HG02884 (cell line): ENCODE measurements at regions not wholly inside any gene's neighbourhood (a gene's known extent, or its start where the extent isn't known, plus 50 kb on each side); places are given as distances from the start of the nearest gene placed in this dataset.

Source experiments
- ATAC-seq: cut with Tn5 transposase; IDR thresholded peaks from one replicate; pipeline ENCODE4 v1.9.1; 2021; ENCODE audit warnings: mild to moderate bottlenecking, moderate library complexity; ENCODE audit not compliant: unreplicated experiment

DNA sequence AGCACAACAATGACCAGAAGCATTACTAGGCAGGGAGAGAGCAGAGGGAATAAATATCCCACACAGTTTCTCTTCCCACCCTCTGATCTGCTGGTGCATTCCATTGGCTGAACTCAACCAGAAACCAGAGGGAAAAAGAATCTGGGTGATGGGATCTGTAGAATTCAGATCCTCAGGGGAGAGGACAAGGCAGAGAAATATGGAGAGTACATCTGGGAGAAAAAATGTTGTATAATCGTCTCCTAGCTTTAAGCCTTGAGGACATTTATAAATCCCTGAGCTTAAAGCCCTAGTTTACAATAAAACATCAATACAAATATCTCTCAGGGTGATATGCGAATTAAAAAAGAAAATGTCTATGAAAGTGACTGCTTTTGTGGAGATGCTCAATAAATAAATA lies 368.1 kb upstream of the MAD2L1 start:
- ATAC-seq, result no peak

DNA sequence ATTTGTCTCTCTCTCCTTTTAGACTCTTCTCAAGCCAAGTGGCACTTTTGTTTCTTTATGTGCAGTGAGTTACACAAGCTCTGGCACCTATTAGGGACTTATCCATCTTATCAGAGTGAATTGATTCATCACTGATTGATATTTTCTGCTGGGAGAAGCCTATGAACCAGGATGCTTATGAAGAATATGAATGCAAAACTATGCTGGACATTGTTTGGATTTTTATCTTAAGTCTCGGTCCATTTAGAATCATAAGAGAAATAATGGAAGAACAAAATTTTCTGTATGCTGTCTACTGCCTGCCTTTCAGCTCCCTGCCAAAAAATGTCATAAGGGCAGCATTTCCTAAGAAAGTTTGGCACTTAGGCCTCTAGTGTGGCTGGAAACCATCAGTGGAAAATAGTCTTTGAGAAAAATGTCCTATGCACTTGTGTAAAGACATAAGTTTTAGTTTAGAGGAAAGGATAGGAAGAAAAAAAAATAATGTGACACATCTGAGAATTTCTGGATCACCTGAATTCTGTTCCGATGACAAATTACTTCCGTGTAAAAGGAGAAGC lies 365.7 kb upstream of the MAD2L1 start:
- no peak for ATAC-seq

DNA sequence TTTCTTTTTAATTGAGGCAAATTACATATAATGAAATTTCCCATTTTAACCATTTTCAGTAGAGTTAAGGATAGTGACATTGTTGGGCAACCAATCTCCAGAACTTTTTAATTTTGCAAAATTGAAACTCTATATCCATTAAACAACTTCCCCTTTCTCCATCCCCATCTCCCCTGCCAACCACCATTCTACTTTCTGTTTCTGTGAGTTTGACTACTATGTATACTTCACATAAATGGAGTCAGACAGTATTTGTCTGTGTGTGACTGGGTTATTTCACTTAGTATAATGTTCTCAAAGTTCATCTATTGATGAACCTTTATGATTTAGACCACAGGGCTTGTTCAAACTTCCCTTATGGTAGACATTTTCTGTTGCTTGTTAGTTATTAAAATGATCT lies 364.5 kb upstream of the MAD2L1 start:
- no peak for ATAC-seq

- ATAC-seq, result no peak
Observed at GRCh38 chr4:120418146-120418545, 351.5 kb upstream of the MAD2L1 start.

GRCh38 chr4:120415896-120416295 lies 349.2 kb upstream of the MAD2L1 start:
- ATAC-seq, result no peak

DNA sequence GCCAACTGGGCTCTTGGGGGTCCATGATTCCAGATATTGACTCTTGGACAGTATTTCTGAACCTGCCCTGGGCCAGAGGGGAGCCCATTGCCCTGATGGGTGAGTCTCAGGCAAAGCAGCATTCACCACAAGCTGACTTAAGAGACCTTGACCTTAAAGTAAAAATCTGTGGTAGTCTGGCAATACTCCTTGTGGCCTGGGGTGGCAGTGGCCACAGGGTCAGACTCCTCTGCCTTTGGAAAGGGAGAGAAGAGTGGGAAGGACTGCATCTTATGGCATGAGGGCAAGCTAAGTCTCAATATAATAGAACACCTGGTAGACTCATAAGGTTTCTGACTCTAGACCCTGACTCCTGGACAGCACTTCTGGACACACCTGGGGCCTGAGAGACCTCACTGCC lies 340.3 kb upstream of the MAD2L1 start:
- ATAC-seq, result no peak

GRCh38 chr4:120403296-120403695 lies 336.6 kb upstream of the MAD2L1 start:
- ATAC-seq, result no peak

DNA sequence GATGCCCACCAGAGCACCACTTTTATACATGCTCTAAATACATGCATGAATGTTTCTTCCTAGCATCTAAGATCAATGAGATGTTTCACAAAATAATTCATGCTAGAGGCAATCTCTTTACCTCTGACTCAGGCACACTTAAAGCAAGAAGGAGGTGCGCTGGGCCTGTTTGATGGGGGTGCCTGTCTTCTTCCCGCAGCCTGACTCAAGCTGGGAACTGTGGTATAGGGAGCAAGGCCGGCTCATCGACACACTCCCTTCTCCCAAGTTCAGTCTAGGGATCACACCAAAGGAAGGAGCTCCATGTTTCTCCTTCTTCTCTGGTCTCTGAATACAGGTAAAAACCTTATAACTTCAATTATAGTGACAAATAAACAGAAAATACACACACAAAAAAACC lies 333.8 kb upstream of the MAD2L1 start:
- no peak for ATAC-seq

- ATAC-seq, result no peak
Observed at GRCh38 chr4:120399826-120400225, 333.2 kb upstream of the MAD2L1 start.

GRCh38 chr4:120395746-120396145 lies 329.1 kb upstream of the MAD2L1 start:
- ATAC-seq, result no peak

DNA sequence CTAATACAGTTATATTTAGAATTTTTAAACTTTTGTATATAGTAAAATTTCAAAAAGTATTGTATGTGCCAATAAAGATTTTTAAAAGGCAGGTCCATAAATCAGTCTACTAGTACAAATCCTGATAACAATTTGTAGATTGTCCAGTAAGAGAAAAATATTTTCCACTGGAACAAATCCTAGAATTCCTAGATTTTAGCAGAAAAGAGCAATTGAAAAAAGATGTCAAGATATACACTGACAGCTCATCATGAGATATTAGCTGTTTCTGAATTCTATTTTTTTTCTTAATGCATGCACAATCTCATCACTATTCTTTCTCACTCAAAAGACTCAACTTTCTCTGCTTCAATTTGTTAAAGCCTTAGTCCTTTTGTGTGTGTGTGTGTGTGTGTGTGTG lies 289.2 kb upstream of the MAD2L1 start:
- ATAC-seq, result no peak

GRCh38 chr4:120354381-120354780 lies 287.7 kb upstream of the MAD2L1 start:
- no peak for ATAC-seq

- ATAC-seq, result no peak
Observed at GRCh38 chr4:120353235-120353634, 286.6 kb upstream of the MAD2L1 start.

- ATAC-seq, result no peak
Observed at GRCh38 chr4:120352739-120353138, 286.1 kb upstream of the MAD2L1 start.

- ATAC-seq, result no peak
Observed at GRCh38 chr4:120348948-120349347, 282.3 kb upstream of the MAD2L1 start.

GRCh38 chr4:120348521-120348920 lies 281.9 kb upstream of the MAD2L1 start:
- no peak for ATAC-seq

DNA sequence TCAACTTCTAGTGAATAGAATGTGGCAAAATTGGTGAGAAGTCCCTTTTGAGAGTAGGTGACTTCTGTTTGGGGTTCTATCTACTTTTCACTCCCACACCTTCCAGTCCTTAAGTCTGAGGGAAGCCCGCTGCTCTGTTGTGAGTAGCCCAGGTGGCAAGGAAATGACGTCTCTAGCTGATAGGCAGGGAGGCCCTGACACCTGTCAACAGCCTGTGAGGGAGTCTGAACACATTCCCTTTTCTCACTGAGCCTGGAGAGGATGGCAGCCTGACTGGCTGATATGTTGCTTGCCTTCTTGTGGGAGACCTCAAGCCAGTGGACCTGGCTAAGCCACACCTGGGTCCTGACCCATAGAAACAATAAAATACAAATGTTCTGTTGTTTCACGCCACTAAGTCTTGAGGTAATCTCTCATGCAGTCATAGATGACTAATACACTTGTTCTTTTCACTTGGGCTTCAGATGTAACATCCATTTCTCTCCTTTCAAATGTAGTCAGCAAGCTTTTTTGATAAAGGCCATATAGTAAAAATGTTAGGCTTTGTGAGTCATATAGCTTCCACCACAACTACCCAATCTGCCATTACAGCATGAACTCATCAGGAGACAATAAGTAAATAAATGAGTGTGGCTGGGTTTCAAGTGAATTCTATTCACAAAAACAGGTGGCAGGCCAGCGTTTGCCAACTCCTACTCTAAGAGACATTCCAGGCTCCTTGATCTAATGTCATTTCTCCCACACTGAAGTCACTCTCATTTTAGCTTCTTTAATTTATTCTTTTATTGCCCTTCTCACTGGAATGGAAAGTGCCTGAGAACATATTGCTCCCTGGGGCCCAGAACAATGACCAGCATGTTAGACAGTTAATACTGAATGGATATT lies 265.1 kb upstream of the MAD2L1 start:
- no peak for ATAC-seq

DNA sequence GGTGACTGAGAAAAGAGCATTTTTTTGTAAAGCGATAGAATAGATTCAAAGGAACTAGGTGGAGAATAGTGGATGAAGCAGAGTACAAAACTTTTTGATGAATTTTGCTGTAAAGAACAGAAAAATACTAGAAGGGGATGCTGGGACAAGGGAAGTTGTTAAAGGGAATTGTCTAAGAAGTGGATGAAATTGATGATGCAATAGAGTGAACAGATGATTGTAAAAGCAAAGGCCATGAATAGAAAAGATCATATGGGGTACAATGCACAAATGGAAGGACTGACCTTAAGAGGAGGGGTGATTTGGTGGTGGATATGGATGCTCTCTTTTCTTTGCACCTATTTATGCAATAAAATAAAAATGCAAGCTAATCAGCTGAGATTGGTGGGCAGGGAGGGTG lies 262.7 kb upstream of the MAD2L1 start:
- ATAC-seq, result no peak

DNA sequence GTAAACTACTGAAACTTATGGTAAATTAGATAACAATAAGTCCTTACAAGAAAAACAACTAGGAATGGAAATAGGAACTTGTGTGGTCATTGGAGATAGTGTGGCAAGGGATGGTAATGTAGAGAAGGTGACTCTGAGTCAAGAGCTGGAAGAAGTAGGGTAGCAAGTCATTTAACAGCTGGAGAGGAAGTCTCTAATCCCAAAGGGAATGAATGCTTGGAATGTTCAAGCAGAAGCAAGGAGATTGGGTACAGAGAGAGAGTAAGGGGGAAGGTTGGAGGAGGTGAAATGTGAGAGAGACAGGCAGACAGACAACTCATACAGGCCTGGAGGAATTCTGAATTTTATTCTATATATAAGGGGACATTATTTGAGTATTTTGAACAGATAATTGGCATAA lies 260.6 kb upstream of the MAD2L1 start:
- ATAC-seq, result no peak

DNA sequence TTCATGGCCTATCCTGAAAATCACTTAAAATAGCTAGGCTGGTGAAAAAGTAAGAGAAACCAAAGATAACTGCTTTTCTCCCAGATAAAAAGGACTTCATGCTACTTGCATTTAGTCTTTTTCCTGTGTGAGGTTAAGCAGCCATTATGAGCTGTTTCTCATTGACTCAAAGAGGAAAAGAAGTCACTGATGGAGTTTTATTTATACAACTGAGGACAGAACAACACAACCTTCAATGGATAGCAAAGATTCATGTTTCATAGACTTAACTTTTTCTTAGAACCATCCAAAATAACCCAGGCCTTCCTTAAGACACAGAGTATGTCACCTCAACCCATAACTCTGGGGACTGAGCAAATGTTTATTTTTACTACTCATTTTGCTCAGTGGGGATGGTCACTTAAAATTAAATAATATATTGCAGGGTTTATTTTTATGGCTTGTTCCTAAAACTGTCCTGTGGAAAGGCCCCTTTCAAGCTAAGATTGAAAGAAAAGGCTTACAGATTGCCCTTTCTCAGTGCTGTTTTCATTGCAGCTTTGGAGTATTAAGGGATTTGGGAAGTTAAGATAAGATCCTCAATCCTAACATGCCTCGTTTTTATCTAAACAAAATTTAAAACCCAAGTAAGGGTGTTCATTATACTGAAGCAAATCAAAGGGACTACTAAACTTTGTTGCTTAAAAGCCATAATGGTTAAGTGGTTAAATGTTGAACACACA lies 252.6 kb upstream of the MAD2L1 start:
- ATAC-seq, result no peak

GRCh38 chr4:120318196-120318846 lies 251.7 kb upstream of the MAD2L1 start:
- no peak for ATAC-seq
